Bronchial epithelial cell (primary cell): ENCODE measurements at regions not wholly inside any gene's neighbourhood (a gene's known extent, or its start where the extent isn't known, plus 50 kb on each side); places are given as distances from the start of the nearest gene placed in this dataset.

Experiments used
- DNase-seq: peaks from one replicate; pipeline ENCODE4 v3.0.0-alpha.2; 2010; ENCODE audit warnings: low read depth
- FAIRE-seq: peaks from 2 replicates; lab custom pipeline; 2011; peaks lifted over from hg19 to GRCh38; lab: Jason Lieb, UNC
- H3K27me3 ChIP-seq: 2 replicates; pipeline ENCODE4 v1.5.1; 2011; ENCODE audit warnings: low read length; ENCODE audit not compliant: control insufficient read depth, insufficient read depth
- H3K36me3 ChIP-seq: 2 replicates; pipeline ENCODE4 v1.5.1; 2011; ENCODE audit warnings: low read length; ENCODE audit not compliant: control insufficient read depth, insufficient read depth
- H3K4me3 ChIP-seq: 2 replicates; pipeline ENCODE4 v1.5.1; 2011; ENCODE audit warnings: mild to moderate bottlenecking, low read depth, low read length, control low read depth
- TF ChIP-seq, protein P1 (sequence below): IDR thresholded peaks from 2 replicates; pipeline ENCODE4 v1.5.1; 2011; ENCODE audit warnings: mild to moderate bottlenecking, moderate library complexity, low read length, control low read depth, inconsistent platforms; ENCODE audit not compliant: insufficient read depth, severe bottlenecking

GRCh38 chr11:91860661-91861060 is 364.0 kb upstream of the FAT3 start:
- DNase-seq (no peak), FAIRE-seq (no peak)
- no peaks in the 10 kb centered on the region for H3K27me3 ChIP-seq
- no peak overlapping the region for H3K4me3 ChIP-seq
- H3K36me3 ChIP-seq = no peaks in the 10 kb centered on the region
- TF ChIP-seq, protein P1, sequence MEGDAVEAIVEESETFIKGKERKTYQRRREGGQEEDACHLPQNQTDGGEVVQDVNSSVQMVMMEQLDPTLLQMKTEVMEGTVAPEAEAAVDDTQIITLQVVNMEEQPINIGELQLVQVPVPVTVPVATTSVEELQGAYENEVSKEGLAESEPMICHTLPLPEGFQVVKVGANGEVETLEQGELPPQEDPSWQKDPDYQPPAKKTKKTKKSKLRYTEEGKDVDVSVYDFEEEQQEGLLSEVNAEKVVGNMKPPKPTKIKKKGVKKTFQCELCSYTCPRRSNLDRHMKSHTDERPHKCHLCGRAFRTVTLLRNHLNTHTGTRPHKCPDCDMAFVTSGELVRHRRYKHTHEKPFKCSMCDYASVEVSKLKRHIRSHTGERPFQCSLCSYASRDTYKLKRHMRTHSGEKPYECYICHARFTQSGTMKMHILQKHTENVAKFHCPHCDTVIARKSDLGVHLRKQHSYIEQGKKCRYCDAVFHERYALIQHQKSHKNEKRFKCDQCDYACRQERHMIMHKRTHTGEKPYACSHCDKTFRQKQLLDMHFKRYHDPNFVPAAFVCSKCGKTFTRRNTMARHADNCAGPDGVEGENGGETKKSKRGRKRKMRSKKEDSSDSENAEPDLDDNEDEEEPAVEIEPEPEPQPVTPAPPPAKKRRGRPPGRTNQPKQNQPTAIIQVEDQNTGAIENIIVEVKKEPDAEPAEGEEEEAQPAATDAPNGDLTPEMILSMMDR = no peak

DNA sequence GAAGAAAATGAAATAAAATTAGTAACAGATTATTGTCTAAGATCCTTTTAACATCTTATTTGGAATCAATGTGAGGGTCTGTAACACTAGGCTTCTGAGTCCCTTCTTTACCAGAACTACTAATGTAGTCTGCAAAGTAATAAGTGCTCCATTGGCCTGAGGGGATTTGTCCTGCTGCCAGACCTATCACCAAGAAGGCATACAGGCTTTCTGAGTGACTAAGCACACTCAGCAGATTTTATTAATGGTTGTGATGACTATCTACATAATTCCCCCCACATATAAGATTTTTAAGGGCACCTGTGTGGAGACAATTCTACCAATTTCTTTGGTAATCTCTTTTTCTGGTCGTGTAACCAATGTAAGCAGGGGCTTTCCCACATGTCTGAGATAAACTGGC is 365.0 kb upstream of the FAT3 start:
- Histone ChIP-seq H3K4me3 (no peak overlapping the region), H3K36me3 (no peaks in the 10 kb centered on the region), H3K27me3 (no peaks in the 10 kb centered on the region)
- FAIRE-seq (no peak), DNase-seq (peak; percentile 43)
- TF ChIP-seq, protein P1 = no peak

DNA sequence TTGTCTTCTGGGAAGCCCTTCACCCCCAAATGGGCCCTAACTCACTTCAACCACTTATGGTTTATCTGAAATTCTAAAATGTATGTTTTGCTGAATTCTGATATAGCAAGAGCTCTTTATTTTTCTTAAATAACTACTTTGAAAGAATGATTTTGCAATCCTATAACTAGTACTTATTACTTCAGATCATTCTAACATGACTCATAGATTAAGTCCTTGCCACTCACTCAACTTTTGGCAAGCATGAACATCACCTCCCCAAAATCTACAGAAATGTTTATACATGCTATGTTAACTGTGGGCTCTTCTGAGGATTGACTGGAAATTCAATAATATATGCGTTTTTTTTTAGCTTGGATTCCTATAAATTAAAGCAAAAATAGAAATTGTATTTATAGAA is 367.4 kb upstream of the FAT3 start:
- DNase-seq = peak; percentile 52

GRCh38 chr11:91854780-91855179 is 369.8 kb upstream of the FAT3 start:
- Histone ChIP-seq H3K4me3 (no peak overlapping the region), H3K36me3 (no peaks in the 10 kb centered on the region)
- FAIRE-seq = no peak

More for the DNA sequence above, 367.4 kb upstream of the FAT3 start:
- no peak overlapping the region for H3K4me3 ChIP-seq
- FAIRE-seq = no peak
- TF ChIP-seq, protein P1 = no peak
- H3K27me3 ChIP-seq = no peaks in the 10 kb centered on the region
- no peaks in the 10 kb centered on the region for H3K36me3 ChIP-seq

DNA sequence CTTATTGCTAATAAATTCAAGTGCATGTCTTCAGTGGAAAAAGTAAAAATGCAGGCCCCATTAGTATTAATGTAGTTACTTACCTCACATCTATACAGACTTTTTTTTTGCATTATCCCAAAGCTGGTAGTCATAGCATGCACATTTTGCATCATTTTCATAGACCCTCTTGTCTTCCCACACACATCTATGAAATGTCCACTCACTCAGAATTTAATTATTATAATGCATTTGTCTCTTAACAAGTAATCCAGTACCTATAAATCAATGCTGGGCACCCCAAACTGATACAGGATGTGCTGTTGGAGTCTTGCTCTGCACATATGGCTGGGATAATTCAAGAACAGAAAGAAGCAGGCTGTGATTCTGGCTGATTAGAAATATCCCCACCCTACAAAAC is 370.4 kb upstream of the FAT3 start:
- H3K27me3 ChIP-seq = no peaks in the 10 kb centered on the region
- H3K36me3 ChIP-seq = no peaks in the 10 kb centered on the region
- H3K4me3 ChIP-seq = no peak overlapping the region
- no peak for DNase-seq
- FAIRE-seq = no peak
- TF ChIP-seq, protein P1 = no peak

More at GRCh38 chr11:91854780-91855179, 369.8 kb upstream of the FAT3 start:
- TF ChIP-seq, protein P1 = no peak
- DNase-seq = no peak
- no peaks in the 10 kb centered on the region for H3K27me3 ChIP-seq

- DNase-seq = no peak
- H3K4me3 ChIP-seq = no peak overlapping the region
- FAIRE-seq = no peak
- no peaks in the 10 kb centered on the region for H3K36me3 ChIP-seq
- H3K27me3 ChIP-seq = no peaks in the 10 kb centered on the region
- TF ChIP-seq, protein P1 = no peak
Measured at GRCh38 chr11:91851908-91852307, 372.7 kb upstream of the FAT3 start.
